NCI-H1417 treated with DMSO at 0.1 percent for 48 hours (cell line): ENCODE measurements at regions not wholly inside any gene's neighbourhood (a gene's known extent, or its start where the extent isn't known, plus 50 kb on each side); places are given as distances from the start of the nearest gene placed in this dataset.

ENCODE experiments used
- DNase-seq: peaks from one replicate; lab custom pipeline; 2025; lab: John Stamatoyannopoulos, UW

- no peak for DNase-seq
These were observed 151.0 kb downstream of the INSIG2 start for GRCh38 chr2:118239284-118239683.

GRCh38 chr2:118237451-118237850 lies 149.2 kb downstream of the INSIG2 start:
- DNase-seq, result no peak

- DNase-seq, result no peak
These were observed 144.5 kb downstream of the INSIG2 start for GRCh38 chr2:118232796-118233195.

- no peak for DNase-seq
These were observed 144.1 kb downstream of the INSIG2 start for GRCh38 chr2:118232391-118232790.

GRCh38 chr2:118231759-118232158 lies 143.5 kb downstream of the INSIG2 start:
- DNase-seq, result no peak

- no peak for DNase-seq
These were observed 139.6 kb downstream of the INSIG2 start for GRCh38 chr2:118227698-118228508.

- no peak for DNase-seq
These were observed 137.4 kb downstream of the INSIG2 start for GRCh38 chr2:118225666-118226065.

- DNase-seq, result no peak
These were observed 136.6 kb downstream of the INSIG2 start for GRCh38 chr2:118224895-118225311.

GRCh38 chr2:118223992-118224894 lies 136.0 kb downstream of the INSIG2 start:
- no peak for DNase-seq

GRCh38 chr2:118223511-118223991 lies 135.3 kb downstream of the INSIG2 start:
- no peak for DNase-seq

- no peak for DNase-seq
These were observed 134.6 kb downstream of the INSIG2 start for GRCh38 chr2:118222672-118223421.

GRCh38 chr2:118222273-118222594 lies 134.0 kb downstream of the INSIG2 start:
- DNase-seq, result no peak

- DNase-seq, result peak; percentile 53
These were observed 133.4 kb downstream of the INSIG2 start for GRCh38 chr2:118221536-118222272.

- no peak for DNase-seq
These were observed 131.3 kb downstream of the INSIG2 start for GRCh38 chr2:118219611-118220010.

GRCh38 chr2:118216224-118216623 lies 128.0 kb downstream of the INSIG2 start:
- no peak for DNase-seq

GRCh38 chr2:118209727-118210126 lies 121.5 kb downstream of the INSIG2 start:
- DNase-seq, result no peak

GRCh38 chr2:118207889-118208288 lies 119.6 kb downstream of the INSIG2 start:
- no peak for DNase-seq

- DNase-seq, result no peak
These were observed 114.5 kb downstream of the INSIG2 start for GRCh38 chr2:118202707-118203303.

- DNase-seq, result no peak
These were observed 110.0 kb downstream of the INSIG2 start for GRCh38 chr2:118198268-118198667.

GRCh38 chr2:118197011-118197675 lies 108.9 kb downstream of the INSIG2 start:
- no peak for DNase-seq

- DNase-seq, result peak; percentile 72
These were observed 102.2 kb downstream of the INSIG2 start for GRCh38 chr2:118190474-118190873.
